CD14-positive monocyte (primary cell): ENCODE measurements at regions not wholly inside any gene's neighbourhood (a gene's known extent, or its start where the extent isn't known, plus 50 kb on each side); places are given as distances from the start of the nearest gene placed in this dataset.

Experiments used
- DNase-seq, 3 donors: peaks; one replicate each; pipeline ENCODE4 v3.0.0-alpha.2; 2011 to 2022
- H2AFZ ChIP-seq: 2 replicates; pipeline ENCODE4 v1.6.0; 2012; ENCODE audit warnings: mild to moderate bottlenecking, low read depth, low read length, inconsistent platforms; ENCODE audit not compliant: insufficient read depth, poor library complexity, severe bottlenecking
- H3K27ac ChIP-seq, 2 donors: 1 replicate in 1 of 2; 2 replicates in 1 of 2; pipeline ENCODE4 v1.5.1; 2012 to 2013; ENCODE audit warnings: low read length in 2 of 2, control low read depth in 1 of 2, inconsistent platforms in 1 of 2, low read depth in 1 of 2, mild to moderate bottlenecking in 1 of 2
- H3K27me3 ChIP-seq, 2 donors: one replicate each; pipeline versions ENCODE4 v1.6.0 to v1.6.1; 2011 to 2013; ENCODE audit warnings: low read length in 2 of 2; ENCODE audit not compliant: control insufficient read depth in 2 of 2, insufficient read depth in 2 of 2
- H3K36me3 ChIP-seq, 2 donors: replicated peaks in 1 of 2; 1 replicate in 1 of 2; 2 replicates in 1 of 2; pipeline versions ENCODE4 v1.5.1 to v1.6.1; 2012 to 2013; ENCODE audit warnings: low read length in 2 of 2, control low read depth in 1 of 2, inconsistent platforms in 1 of 2, mild to moderate bottlenecking in 1 of 2; ENCODE audit not compliant: insufficient read depth in 2 of 2, control insufficient read depth in 1 of 2
- H3K4me1 ChIP-seq, 2 donors: 1 replicate in 1 of 2; 2 replicates in 1 of 2; pipeline versions ENCODE4 v1.5.1 to v1.6.1; 2012 to 2013; ENCODE audit warnings: low read length in 2 of 2, control low read depth in 1 of 2, inconsistent platforms in 1 of 2, mild to moderate bottlenecking in 1 of 2, moderate library complexity in 1 of 2; ENCODE audit not compliant: insufficient read depth in 2 of 2, control insufficient read depth in 1 of 2
- H3K4me2 ChIP-seq: replicated peaks from 2 replicates; pipeline ENCODE3; 2012; ENCODE audit warnings: low read length, moderate library complexity, mild to moderate bottlenecking; ENCODE audit not compliant: poor library complexity, severe bottlenecking; ENCODE audit errors: extremely low read depth
- H3K4me3 ChIP-seq, 3 experiments: fragments of 200-600 bp in 1 of 3; sonication (generic) in 1 of 3; replicated peaks in 1 of 3; 1 replicate in 2 of 3; 2 replicates in 1 of 3; pipeline ENCODE4 v1.5.1; 2011 to 2013; ENCODE audit warnings: low read length in 3 of 3, mild to moderate bottlenecking in 3 of 3, control low read depth in 2 of 3, low read depth in 2 of 3, inconsistent platforms in 1 of 3, moderate library complexity in 1 of 3
- H3K79me2 ChIP-seq: 2 replicates; pipeline ENCODE4 v1.6.0; 2012; ENCODE audit warnings: mild to moderate bottlenecking, control low read depth, inconsistent platforms, low read length, moderate library complexity; ENCODE audit not compliant: insufficient read depth
- H3K9ac ChIP-seq: 2 replicates; pipeline ENCODE4 v1.6.0; 2017; ENCODE audit warnings: low read length, mild to moderate bottlenecking; ENCODE audit not compliant: insufficient read depth, poor library complexity, severe bottlenecking
- H3K9me3 ChIP-seq, 2 donors: replicated peaks in 1 of 2; 1 replicate in 1 of 2; 2 replicates in 1 of 2; pipeline versions ENCODE4 v1.5.1 to v1.6.1; 2012 to 2013; ENCODE audit warnings: low read length in 2 of 2, control low read depth in 1 of 2; ENCODE audit not compliant: control insufficient read depth in 1 of 2, insufficient read depth in 1 of 2
- H4K20me1 ChIP-seq: 2 replicates; pipeline ENCODE4 v1.6.0; 2012; ENCODE audit warnings: mild to moderate bottlenecking, low read length, control low read depth, moderate library complexity; ENCODE audit not compliant: insufficient read depth
- H3K27ac Mint-ChIP-seq, 7 donors: one replicate each; pipeline ENCODE4 v1.8.0; 2020; ENCODE audit warnings: mild to moderate bottlenecking in 7 of 7, mixed read lengths in 7 of 7, moderate library complexity in 6 of 7, inconsistent platforms in 2 of 7
- H3K27me3 Mint-ChIP-seq, 3 donors: one replicate each; pipeline ENCODE4 v1.8.0; 2021 to 2022; ENCODE audit warnings: low read depth in 3 of 3, mild to moderate bottlenecking in 3 of 3, mixed read lengths in 3 of 3, moderate library complexity in 3 of 3, inconsistent platforms in 1 of 3
- H3K36me3 Mint-ChIP-seq, 2 donors: one replicate each; pipeline ENCODE4 v1.8.0; 2020; ENCODE audit warnings: mixed read lengths in 2 of 2, inconsistent platforms in 1 of 2, mild to moderate bottlenecking in 1 of 2
- H3K4me1 Mint-ChIP-seq: one replicate; pipeline ENCODE4 v1.8.0; 2020; ENCODE audit warnings: mild to moderate bottlenecking, mixed read lengths
- H3K4me3 Mint-ChIP-seq, 2 donors: one replicate each; pipeline ENCODE4 v1.8.0; 2020; ENCODE audit warnings: mild to moderate bottlenecking in 2 of 2, mixed read lengths in 2 of 2, moderate library complexity in 1 of 2
- H3K9me3 Mint-ChIP-seq, 7 donors: one replicate each; pipeline ENCODE4 v1.8.0; 2020 to 2022; ENCODE audit warnings: mixed read lengths in 7 of 7, mild to moderate bottlenecking in 6 of 7, moderate library complexity in 6 of 7, inconsistent platforms in 2 of 7
- WGBS: methylation state at CpG from one replicate; pipeline ENCODE4 v1.1.5; 2013; ENCODE audit warnings: missing lambda C conversion rate; ENCODE audit not compliant: insufficient coverage; 5-methylcytosine and 5-hydroxymethylcytosine counted together
- intact Hi-C, 2 donors: fragments of 100-400 bp; cut with micrococcal nuclease; formaldehyde crosslinking; loops; one replicate each; pipeline versions ENCODE4 v1.15.0 to v1.15.1; 2023
- TF ChIP-seq, protein P1 (sequence below): fragments of 200-600 bp; IDR thresholded peaks from one replicate; pipeline ENCODE4 v1.8.0; 2022; ENCODE audit warnings: antibody characterized with exemption, mild to moderate bottlenecking

GRCh38 chr16:17544304-17544703 lies 73.5 kb upstream of the XYLT1 start:
- TF ChIP-seq, protein P1, sequence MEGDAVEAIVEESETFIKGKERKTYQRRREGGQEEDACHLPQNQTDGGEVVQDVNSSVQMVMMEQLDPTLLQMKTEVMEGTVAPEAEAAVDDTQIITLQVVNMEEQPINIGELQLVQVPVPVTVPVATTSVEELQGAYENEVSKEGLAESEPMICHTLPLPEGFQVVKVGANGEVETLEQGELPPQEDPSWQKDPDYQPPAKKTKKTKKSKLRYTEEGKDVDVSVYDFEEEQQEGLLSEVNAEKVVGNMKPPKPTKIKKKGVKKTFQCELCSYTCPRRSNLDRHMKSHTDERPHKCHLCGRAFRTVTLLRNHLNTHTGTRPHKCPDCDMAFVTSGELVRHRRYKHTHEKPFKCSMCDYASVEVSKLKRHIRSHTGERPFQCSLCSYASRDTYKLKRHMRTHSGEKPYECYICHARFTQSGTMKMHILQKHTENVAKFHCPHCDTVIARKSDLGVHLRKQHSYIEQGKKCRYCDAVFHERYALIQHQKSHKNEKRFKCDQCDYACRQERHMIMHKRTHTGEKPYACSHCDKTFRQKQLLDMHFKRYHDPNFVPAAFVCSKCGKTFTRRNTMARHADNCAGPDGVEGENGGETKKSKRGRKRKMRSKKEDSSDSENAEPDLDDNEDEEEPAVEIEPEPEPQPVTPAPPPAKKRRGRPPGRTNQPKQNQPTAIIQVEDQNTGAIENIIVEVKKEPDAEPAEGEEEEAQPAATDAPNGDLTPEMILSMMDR, result no peak
- Histone ChIP-seq H3K36me3 (no peaks in the 10 kb centered on the region), H4K20me1 (no peaks in the 10 kb centered on the region), H3K27me3 (no peaks in the 10 kb centered on the region), H3K9me3 (no peaks in the 10 kb centered on the region), H2AFZ (no peak overlapping the region), H3K4me3 (no peak overlapping the region), H3K4me2 (no peak overlapping the region), H3K9ac (no peak overlapping the region), H3K4me1 (no peaks in the 10 kb centered on the region), H3K79me2 (no peaks in the 10 kb centered on the region), H3K27ac (no peak overlapping the region)
- Mint-ChIP-seq H3K36me3 (no peaks in the 10 kb centered on the region), H3K9me3 (peaks cover 0 to 6% (median 3%) of the 10 kb centered on the region in 7 donors), H3K4me3 (no peak overlapping the region), H3K27me3 (peaks cover 2 to 9% (median 4%) of the 10 kb centered on the region in 3 donors), H3K4me1 (no peaks in the 10 kb centered on the region), H3K27ac (peak overlapping the region in 1 of 7 donors; percentile 77)
- intact Hi-C loops, result no loop called here
- 100% methylated on average over 1 of the region's 2 CpGs for WGBS
- DNase-seq, result no peak

GRCh38 chr16:17543073-17543472 lies 72.3 kb upstream of the XYLT1 start:
- Histone ChIP-seq H4K20me1 (no peaks in the 10 kb centered on the region), H3K36me3 (no peaks in the 10 kb centered on the region), H3K9ac (no peak overlapping the region), H3K4me2 (no peak overlapping the region), H3K79me2 (no peaks in the 10 kb centered on the region), H3K9me3 (no peaks in the 10 kb centered on the region), H2AFZ (no peak overlapping the region), H3K4me3 (no peak overlapping the region), H3K27me3 (no peaks in the 10 kb centered on the region), H3K4me1 (no peaks in the 10 kb centered on the region), H3K27ac (no peak overlapping the region)
- Mint-ChIP-seq H3K27ac (no peak overlapping the region), H3K27me3 (peaks cover 2 to 9% (median 3%) of the 10 kb centered on the region in 3 donors), H3K4me1 (no peaks in the 10 kb centered on the region), H3K9me3 (peaks cover 0 to 6% (median 3%) of the 10 kb centered on the region in 7 donors), H3K36me3 (no peaks in the 10 kb centered on the region), H3K4me3 (no peak overlapping the region)
- intact Hi-C loops, result no loop called here
- no CpG with 5 or more reads among the region's 2 CpGs for WGBS
- DNase-seq, result no peak
- TF ChIP-seq, protein P1, result no peak
